Stomach (tissue), 8 donors: ENCODE measurements at regions not wholly inside any gene's neighbourhood (a gene's known extent, or its start where the extent isn't known, plus 50 kb on each side); places are given as distances from the start of the nearest gene placed in this dataset.

Experiments
- DNase-seq, 2 donors: peaks; one replicate each; pipeline versions ENCODE4 v3.0.0 to v3.0.0-alpha.2; 2013 to 2019
- H3K27ac ChIP-seq, 5 donors: fragments of 200-600 bp in 4 of 5; sonication (generic) in 4 of 5; one replicate each; pipeline ENCODE4 v1.5.1; 2013 to 2019; ENCODE audit warnings: mild to moderate bottlenecking in 1 of 5, moderate library complexity in 1 of 5
- H3K27me3 ChIP-seq, 3 donors: fragments of 200-600 bp; sonication (generic); one replicate each; pipeline ENCODE4 v1.5.1; 2017 to 2019; ENCODE audit warnings: mixed run types in 1 of 3
- H3K36me3 ChIP-seq, 4 donors: fragments of 200-600 bp; sonication (generic); 1 replicate in 3 of 4; 2 replicates in 1 of 4; pipeline ENCODE4 v1.5.1; 2016 to 2019
- H3K4me1 ChIP-seq, 4 donors: fragments of 200-600 bp; sonication (generic); one replicate each; pipeline ENCODE4 v1.5.1; 2016 to 2019
- H3K4me3 ChIP-seq, 4 donors: fragments of 200-600 bp; sonication (generic) in 3 of 4; one replicate each; pipeline ENCODE4 v1.5.1; 2016 to 2019; ENCODE audit warnings: mild to moderate bottlenecking in 1 of 4
- H3K9me3 ChIP-seq, 4 donors: fragments of 200-600 bp; sonication (generic); one replicate each; pipeline ENCODE4 v1.5.1; 2016 to 2019
- EP300 ChIP-seq: sonication (generic); formaldehyde crosslinking; IDR thresholded peaks from one replicate; pipeline ENCODE4 v1.6.1; 2017; ENCODE audit warnings: antibody characterized with exemption
- POLR2A ChIP-seq, 4 donors: fragments of 450-650 bp; IDR thresholded peaks; one replicate each; pipeline ENCODE4 v1.6.1; 2016; ENCODE audit warnings: antibody characterized with exemption in 4 of 4, control low read depth in 2 of 4, mild to moderate bottlenecking in 1 of 4, moderate library complexity in 1 of 4
- POLR2AphosphoS5 ChIP-seq, 3 donors: sonication (generic); formaldehyde crosslinking; IDR thresholded peaks; one replicate each; pipeline ENCODE4 v1.6.1; 2016; ENCODE audit warnings: antibody characterized with exemption in 3 of 3
- WGBS, 5 donors: extraction: QIAGEN DNeasy Blood & Tissue Kit in 3 of 5; methylation state at CpG; one replicate each; pipeline versions ENCODE4 v1.1.5 to v1.1.7; 2013 to 2018; 5-methylcytosine and 5-hydroxymethylcytosine counted together
- intact Hi-C: fragments of 100-400 bp; cut with DNase I; formaldehyde crosslinking; loops from one replicate; pipeline ENCODE4 v1.15.1; 2023; ENCODE audit warnings: low total_unique reads
- TF ChIP-seq, protein P1 (sequence below), 7 experiments: fragments of 450-650 bp in 4 of 7; fragments of 200-600 bp in 3 of 7; sonication (generic) in 3 of 7; IDR thresholded peaks; one replicate each; pipeline ENCODE4 v1.5.1; 2016 to 2019; ENCODE audit warnings: antibody characterized with exemption in 7 of 7, control low read depth in 2 of 7, mild to moderate bottlenecking in 1 of 7
- donor health status: healthy with polysubstance abuse.
- donor health status: Bipolar disorder and iron deficiency.
- donor health status: healthy.

DNA sequence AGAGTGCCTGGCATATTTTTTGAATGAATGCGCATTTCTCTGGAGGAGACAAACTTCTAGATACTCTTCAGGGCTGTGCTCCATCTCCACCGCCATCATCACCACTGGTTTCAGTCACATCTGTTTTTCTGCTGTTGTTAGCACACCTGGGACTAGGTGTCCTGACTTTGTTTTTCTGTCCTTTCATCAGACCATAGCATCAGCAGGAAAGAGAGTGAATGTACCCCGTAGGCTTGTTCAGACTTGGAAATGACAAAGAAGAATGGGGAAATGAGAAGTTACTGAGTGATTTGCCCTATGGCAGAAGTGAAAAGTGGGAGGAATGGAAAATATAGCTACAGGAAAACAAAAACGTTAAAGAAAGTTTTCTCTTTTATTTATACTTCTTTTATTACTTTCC, 965.2 kb upstream of the FANCL start:
- WGBS, 5 donors = 78 to 86% (median 82%) methylated on average over 4 of the region's 4 CpGs
- TF ChIP-seq POLR2A (IDR thresholded peaks at IDR 0.05) = no peak
- TF ChIP-seq, protein P1, sequence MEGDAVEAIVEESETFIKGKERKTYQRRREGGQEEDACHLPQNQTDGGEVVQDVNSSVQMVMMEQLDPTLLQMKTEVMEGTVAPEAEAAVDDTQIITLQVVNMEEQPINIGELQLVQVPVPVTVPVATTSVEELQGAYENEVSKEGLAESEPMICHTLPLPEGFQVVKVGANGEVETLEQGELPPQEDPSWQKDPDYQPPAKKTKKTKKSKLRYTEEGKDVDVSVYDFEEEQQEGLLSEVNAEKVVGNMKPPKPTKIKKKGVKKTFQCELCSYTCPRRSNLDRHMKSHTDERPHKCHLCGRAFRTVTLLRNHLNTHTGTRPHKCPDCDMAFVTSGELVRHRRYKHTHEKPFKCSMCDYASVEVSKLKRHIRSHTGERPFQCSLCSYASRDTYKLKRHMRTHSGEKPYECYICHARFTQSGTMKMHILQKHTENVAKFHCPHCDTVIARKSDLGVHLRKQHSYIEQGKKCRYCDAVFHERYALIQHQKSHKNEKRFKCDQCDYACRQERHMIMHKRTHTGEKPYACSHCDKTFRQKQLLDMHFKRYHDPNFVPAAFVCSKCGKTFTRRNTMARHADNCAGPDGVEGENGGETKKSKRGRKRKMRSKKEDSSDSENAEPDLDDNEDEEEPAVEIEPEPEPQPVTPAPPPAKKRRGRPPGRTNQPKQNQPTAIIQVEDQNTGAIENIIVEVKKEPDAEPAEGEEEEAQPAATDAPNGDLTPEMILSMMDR (IDR thresholded peaks at IDR 0.05) = no peak
- TF ChIP-seq EP300 = no peak
- no peak for TF ChIP-seq POLR2AphosphoS5 (IDR thresholded peaks at IDR 0.05)
- H3K4me3 ChIP-seq = no peak overlapping the region
- no peaks in the 10 kb centered on the region for H3K36me3 ChIP-seq
- no peak overlapping the region for H3K27ac ChIP-seq
- H3K4me1 ChIP-seq = no peaks in the 10 kb centered on the region
- no peak for DNase-seq
- no peaks in the 10 kb centered on the region for H3K9me3 ChIP-seq
- no peaks in the 10 kb centered on the region for H3K27me3 ChIP-seq
- intact Hi-C loops = no loop called here

DNA sequence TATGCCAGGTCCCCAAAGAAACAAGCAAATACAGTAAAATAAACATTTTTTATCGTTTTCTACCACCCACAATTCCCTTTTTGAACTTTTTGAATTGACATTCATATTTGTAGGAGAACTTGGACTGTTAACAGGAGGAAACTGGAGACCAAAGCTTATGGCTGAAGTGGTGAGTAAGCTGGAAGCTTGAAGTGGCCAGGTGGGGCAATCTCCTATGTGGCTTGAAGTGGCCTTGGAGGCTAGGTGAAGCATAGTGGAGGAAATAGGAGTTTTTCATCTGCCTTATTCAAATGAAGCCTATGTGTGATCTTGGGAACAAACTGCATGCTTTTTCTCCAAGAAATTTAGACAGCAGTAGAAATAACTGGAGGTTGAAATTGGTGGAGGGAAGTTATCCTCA, 962.9 kb upstream of the FANCL start:
- no peak overlapping the region for H3K27ac ChIP-seq
- H3K27me3 ChIP-seq = no peaks in the 10 kb centered on the region
- DNase-seq = no peak
- no peaks in the 10 kb centered on the region for H3K4me1 ChIP-seq
- H3K4me3 ChIP-seq = no peak overlapping the region
- 18 to 54% (median 33%) methylated on average over 1 of the region's 1 CpG for WGBS, 5 donors
- intact Hi-C loops = no loop called here
- no peaks in the 10 kb centered on the region for H3K36me3 ChIP-seq
- H3K9me3 ChIP-seq = no peaks in the 10 kb centered on the region
- TF ChIP-seq POLR2A (IDR thresholded peaks at IDR 0.05) (no peak), EP300 (no peak), POLR2AphosphoS5 (IDR thresholded peaks at IDR 0.05) (no peak)
- TF ChIP-seq, protein P1 (IDR thresholded peaks at IDR 0.05) = no peak

DNA sequence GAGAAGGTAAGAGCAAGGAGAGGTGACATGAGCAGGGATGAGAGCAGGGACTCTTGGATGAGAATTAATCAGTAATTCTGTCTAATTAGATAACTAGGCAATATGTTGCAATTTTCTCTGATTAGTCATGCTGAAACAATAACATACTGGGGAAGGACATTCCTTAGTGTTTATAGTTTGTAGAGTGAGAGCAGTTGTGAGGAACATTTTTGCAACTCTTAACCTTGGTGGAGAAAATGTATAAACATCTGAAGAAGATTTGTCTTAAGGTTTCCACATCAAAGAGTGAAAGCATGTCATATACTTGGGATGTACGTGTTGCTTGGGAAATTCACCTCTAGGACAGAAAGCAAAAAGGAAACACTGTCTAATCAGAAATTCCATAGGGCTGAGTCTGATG, 955.4 kb upstream of the FANCL start:
- no peaks in the 10 kb centered on the region for H3K36me3 ChIP-seq
- DNase-seq = no peak
- H3K4me1 ChIP-seq = no peaks in the 10 kb centered on the region
- TF ChIP-seq EP300 = no peak
- no peak overlapping the region for H3K27ac ChIP-seq
- WGBS, 5 donors = 59 to 79% (median 63%) methylated on average over 1 of the region's 1 CpG
- no peak overlapping the region for H3K4me3 ChIP-seq
- H3K27me3 ChIP-seq = no peaks in the 10 kb centered on the region
- H3K9me3 ChIP-seq = no peaks in the 10 kb centered on the region
- intact Hi-C loops = no loop called here

DNA sequence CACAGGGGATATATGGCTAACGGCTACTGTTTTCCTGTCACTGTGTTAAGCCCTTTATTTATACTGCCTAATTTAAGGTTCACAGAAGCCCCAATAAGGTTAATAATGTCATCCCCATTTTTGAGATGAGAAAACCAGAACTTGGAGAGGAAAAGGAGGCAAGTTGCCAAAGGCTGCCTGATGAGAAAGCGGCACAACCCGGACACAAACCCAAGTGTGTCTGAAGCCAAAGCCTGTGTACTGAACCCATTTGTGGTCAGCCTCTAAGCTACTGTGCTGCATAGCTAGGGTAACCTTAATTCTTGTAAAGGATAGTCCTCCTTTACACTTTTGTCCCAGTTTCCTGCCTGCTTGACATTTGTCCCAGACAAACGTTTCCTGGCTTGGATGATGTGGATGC, 954.7 kb upstream of the FANCL start:
- Histone ChIP-seq H3K9me3 (no peaks in the 10 kb centered on the region), H3K4me1 (no peaks in the 10 kb centered on the region), H3K27me3 (no peaks in the 10 kb centered on the region), H3K4me3 (no peak overlapping the region), H3K36me3 (no peaks in the 10 kb centered on the region), H3K27ac (no peak overlapping the region)
- DNase-seq = no peak
- intact Hi-C loops = no loop called here
- TF ChIP-seq POLR2AphosphoS5 (IDR thresholded peaks at IDR 0.05) = no peak
- TF ChIP-seq, protein P1 (IDR thresholded peaks at IDR 0.05) = no peak
- no peak for TF ChIP-seq POLR2A (IDR thresholded peaks at IDR 0.05)
- no peak for TF ChIP-seq EP300
- whole genome bisulfite sequencing, 5 donors = 66 to 82% (median 73%) methylated on average over 4 of the region's 4 CpGs

DNA sequence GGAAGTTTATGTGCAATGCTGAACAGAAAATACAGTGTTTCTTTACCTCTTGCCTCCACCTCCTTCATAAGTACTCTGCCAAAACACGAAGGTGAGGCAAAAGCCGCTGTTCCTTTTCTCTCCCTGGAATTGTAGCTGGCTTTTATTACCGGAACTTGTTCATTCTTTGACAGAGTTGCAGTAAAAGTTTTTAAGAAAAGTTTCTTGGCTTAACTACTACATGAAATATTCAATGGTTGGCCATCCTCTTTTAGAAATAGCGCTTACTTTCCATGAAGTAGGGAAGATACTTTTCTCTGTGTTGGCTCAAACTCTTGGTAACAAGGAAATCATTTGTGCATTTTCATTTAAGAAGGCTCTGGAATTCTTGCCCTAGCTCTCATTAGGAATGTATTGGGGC, 950.7 kb upstream of the FANCL start:
- intact Hi-C loops = no loop called here
- no peak overlapping the region for H3K4me3 ChIP-seq
- no peak overlapping the region for H3K27ac ChIP-seq
- no peaks in the 10 kb centered on the region for H3K36me3 ChIP-seq
- WGBS, 5 donors = 89 to 95% (median 90%) methylated on average over 4 of the region's 4 CpGs
- no peaks in the 10 kb centered on the region for H3K9me3 ChIP-seq
- DNase-seq = no peak
- no peaks in the 10 kb centered on the region for H3K4me1 ChIP-seq
- H3K27me3 ChIP-seq = no peaks in the 10 kb centered on the region
- TF ChIP-seq POLR2AphosphoS5 (IDR thresholded peaks at IDR 0.05) (no peak), EP300 (no peak), POLR2A (IDR thresholded peaks at IDR 0.05) (no peak)
- TF ChIP-seq, protein P1 (IDR thresholded peaks at IDR 0.05) = no peak
